NCI-H2171 treated with DMSO at 0.1 percent for 48 hours (cell line): ENCODE measurements at regions not wholly inside any gene's neighbourhood (a gene's known extent, or its start where the extent isn't known, plus 50 kb on each side); places are given as distances from the start of the nearest gene placed in this dataset.
"Not testable (repeated sequence)": the region's sequence is repeated elsewhere in the genome, so short reads cannot be mapped to it uniquely, and the experiment has no call there.

ENCODE experiments used
- DNase-seq: peaks from one replicate; lab custom pipeline; 2025; lab: John Stamatoyannopoulos, UW

DNA sequence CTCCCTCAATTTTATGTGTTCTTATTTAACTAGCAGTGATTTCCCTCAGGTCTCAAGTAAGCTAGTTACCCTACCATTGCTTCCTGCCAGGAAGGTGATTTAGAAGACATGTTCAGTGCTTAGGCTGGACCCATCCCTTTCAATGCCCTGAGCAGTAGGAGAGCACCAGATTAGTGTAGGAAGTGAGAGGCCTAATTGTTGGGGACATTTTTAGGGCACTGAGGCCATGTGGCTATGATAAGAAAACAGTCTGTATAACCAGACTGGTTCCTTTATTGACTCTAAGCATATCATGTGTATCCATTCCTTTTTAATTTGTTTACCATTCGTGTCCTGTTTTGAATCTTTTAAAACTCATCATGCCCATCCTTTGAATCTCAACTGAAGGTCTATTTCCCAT, 312.3 kb upstream of the PRR16 start:
- DNase-seq: no peak

DNA sequence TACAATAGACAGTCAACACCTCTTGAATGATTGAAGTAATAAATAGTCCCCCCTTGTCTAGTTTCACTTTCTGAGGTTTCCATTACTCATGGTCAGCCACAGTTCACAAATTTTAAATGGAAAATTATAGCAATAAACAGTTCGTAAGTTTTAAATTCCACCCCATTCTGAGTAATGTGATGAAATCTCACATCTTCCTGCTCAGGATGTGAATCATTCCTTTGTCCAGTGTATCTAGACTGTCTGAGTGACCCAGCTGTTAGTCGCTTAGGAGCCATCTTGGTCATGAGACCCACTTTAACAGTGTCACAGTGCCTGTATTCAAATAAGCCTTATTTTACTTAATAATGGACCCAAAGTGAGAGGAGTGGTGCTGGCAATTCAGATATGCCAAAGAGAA, 311.6 kb upstream of the PRR16 start:
- no peak for DNase-seq

DNA sequence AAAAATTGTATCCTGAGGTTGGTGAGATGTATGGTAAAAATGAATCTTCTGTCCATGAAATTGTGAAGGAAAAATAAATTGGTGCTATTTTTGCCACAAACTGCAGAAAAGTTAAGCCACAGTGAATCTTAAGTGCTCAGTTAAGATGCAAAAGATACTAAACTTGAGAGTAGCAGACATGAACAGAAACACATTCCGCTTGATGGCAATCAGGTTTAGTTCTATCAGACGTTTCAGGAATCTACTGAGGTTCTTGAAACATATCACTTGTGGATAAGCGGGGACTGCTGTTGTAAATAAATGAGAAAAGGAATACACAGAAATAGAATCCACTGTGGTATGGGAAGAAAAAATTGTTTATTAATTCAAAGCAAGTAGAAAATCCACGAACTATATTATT, 311.2 kb upstream of the PRR16 start:
- DNase-seq: no peak

DNA sequence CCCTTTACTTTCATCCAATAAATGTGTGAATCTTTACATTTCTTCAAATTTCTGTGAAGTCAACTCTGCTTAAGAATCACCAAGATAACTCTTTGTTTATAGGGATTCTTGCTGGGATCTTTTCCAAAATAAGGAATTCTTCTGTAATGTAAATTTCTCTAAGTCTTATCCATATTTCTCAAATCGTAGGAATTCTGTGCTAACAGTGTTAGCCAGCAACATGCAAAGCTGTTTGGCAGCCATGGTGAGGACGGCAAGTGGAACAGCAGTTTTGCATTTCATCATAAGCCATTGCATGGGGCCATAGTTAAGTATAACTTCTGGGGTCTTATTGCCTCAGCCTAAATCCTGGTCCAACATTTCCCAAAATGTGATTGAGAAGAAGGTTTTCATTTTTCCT, 310.5 kb upstream of the PRR16 start:
- DNase-seq: no peak

DNA sequence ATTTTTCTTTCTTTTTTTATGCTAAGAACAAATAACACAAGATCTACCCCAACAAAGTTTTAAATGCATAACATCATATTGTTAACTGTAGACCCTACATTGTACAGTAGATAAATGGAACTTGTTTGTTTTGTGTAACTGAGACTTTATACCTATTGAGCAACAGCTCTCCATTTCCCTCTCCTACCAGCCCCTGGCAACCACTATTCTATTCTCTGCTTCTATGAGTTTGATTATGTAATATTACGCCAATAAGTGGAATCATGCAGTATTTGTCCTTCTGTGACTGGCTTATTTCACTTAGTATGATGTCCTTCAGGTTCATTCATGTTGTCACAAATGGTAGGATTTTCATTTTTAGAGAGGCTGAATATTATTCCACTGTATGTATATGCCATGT, 308.2 kb upstream of the PRR16 start:
- no peak for DNase-seq

DNA sequence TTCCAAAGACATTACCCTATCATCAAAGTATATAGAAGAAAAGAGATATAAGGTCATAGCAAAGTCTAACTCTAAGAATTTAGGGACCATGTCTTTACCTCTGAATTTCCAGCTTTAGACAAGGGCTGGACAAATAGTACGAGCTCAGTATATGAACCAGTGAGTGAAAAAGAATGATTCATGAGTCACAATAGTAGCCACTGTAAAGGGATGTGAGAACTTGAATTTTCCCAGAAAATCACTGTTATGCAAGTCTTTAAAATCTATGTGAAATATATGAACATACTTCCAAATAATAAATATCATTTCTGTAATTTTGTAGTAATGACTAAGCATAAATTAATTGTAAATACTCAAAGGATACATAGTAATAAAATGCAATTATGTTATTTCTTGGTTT, 305.9 kb upstream of the PRR16 start:
- no peak for DNase-seq

DNA sequence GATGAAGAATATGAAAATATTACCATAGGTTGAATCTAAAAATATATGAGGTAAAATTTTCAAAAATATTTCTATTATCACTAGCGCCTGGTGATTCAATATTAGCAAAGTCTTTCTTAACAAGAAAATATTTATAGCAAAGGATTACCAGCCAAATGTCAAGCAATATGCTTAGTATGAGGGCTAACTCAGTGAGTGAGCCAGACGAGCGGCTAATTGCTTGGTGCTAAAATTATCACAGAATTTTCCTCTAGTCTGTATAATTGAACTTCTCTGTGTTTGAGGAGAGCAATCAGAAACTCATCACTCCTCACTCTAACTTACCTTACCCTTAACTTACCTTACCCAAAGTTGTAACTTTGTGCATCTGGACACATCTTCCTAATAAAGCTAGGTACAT, 304.9 kb upstream of the PRR16 start:
- no peak for DNase-seq

DNA sequence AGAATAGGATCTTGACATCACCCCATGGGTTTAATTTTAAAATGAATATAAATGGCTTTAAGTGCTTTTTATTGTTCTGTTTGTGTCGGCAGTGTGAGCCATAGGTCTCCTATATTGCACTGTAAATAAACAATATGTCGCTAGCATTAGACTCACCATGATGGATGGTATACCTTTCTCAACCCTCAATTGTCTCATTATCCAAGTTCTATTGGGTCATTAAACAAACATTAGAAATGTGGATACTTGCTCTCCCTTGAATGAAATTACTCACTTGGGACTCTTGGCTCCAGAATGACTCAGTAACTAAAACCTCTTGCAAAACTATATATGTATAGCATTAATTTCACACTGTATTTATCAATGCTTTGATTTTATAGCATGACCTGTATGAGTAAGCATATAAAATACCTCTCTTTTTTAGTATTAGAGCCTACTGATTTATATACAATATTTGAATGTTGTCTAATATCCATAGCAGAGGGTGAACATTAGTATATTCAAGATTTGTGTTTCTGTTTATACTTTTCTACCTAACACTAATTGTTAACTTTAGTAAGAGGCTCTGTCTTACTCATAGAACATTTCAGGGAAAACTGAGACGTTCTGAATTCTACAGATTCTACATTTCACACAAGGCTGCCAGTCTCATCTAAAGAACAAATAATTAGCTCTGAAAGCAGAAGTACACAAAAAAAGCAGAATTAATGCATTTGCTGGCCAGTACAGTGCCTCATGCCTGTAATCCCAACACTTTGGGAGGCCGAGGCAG, 303.8 kb upstream of the PRR16 start:
- no peak for DNase-seq

DNA sequence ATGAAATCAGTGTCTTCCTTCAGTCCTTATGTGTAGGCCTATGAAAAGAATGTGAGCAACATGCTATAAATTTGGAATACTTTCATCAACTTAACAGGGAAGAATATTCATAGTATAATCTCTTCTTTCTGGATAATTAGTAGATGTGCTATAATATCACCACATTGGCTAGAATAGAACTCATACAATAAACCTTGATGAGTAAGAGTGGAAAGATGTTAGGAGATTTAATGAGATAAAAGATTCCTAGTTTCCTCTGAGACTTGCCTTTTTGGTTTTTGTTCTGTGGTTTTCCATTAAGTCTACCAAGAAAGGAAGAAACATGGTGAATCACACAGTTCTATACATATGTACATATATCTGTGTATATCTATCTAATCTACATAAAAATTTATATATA, 301.8 kb upstream of the PRR16 start:
- DNase-seq: no peak

DNA sequence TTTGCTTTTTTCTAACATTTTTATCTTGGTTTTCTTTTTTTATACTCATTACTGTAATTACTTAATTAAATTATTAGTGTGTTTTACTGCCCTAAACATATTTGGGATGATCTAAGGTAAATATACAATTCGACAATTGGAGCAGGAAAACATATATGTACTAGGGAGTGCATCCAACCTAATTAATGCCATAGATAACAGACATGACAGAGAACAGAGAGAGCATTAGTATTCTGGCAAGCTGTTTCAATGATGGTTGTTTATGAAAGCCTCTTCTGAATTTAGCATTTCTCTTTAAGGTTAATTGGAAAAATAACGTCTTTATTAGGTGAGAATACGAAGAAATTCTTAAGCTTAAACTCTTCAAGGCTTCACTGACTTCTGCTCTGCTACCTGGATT, 300.1 kb upstream of the PRR16 start:
- DNase-seq: no peak

DNA sequence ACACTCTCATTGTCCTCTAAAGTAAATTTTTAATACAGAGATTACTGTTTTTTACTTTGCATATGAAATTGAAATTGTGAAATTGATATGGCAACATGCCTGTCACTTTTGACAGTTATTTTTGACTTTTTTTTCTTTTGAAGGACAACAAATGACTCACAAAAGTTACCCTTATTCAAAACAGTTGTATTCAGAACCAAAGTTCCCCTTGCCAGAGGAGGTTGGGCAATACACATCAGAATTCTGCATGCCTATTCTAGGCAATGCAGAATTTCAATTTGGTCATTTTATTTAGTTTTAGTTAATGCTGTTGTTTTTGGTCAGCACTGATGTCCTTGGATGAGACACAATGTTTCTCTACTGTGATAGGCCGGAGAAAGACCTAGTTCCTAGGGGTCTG, 299.1 kb upstream of the PRR16 start:
- no peak for DNase-seq

DNA sequence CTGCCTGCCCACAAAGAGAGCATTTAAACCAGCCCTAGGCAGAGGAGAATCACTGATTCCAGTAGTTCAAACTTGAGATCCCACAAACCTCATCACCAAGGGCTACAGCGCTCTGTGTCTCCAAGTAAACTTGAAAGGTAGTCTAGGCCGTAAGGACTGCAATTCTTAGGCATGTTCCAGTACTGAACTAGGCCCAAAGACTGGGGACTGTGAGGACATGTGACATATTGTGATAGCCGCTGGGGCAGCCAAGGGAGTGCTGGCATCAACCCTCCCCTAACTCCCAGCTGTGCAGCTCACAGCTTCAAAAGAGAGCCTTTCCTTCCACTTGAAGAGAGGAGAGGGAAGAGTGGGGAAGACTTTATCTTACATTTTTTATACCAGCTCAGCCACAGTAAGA, 291.0 kb upstream of the PRR16 start:
- DNase-seq: no peak

DNA sequence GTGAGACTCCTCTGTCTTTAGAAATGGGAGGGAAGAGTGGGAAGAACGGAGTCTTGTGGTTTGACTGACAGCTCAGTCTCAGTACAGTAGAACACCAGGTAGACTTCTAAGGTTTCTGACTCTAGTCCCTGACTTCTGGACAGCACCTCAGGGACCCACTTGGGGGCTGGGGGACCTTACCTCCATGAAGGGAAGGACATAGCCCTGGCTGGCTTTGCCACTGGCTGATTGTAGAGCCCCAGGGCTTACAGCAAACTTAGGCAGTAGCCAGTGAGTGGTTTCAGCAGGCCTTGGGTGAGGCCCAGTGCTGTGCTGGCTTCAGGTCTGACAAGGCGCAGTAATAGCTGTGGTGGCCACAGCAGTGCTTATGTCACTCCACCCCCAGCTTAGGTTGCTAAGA, 290.0 kb upstream of the PRR16 start:
- DNase-seq: no peak

DNA sequence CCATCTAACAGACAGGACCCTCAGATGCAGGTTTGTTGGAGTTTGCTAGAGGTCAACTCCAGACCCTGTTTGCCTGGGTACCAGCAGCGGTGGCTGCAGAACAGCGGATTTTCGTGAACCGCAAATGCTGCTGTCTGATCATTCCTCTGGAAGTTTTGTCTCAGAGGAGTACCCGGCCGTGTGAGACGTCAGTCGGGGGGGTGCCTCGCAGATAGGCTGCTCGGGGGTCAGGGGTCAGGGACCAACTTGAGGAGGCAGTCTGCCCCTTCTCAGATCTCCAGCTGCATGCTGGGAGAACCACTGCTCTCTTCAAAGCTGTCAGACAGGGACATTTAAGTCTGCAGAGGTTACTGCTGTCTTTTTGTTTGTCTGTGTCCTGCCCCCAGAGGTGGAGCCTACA, 282.9 kb upstream of the PRR16 start:
- not testable (repeated sequence) for DNase-seq

DNA sequence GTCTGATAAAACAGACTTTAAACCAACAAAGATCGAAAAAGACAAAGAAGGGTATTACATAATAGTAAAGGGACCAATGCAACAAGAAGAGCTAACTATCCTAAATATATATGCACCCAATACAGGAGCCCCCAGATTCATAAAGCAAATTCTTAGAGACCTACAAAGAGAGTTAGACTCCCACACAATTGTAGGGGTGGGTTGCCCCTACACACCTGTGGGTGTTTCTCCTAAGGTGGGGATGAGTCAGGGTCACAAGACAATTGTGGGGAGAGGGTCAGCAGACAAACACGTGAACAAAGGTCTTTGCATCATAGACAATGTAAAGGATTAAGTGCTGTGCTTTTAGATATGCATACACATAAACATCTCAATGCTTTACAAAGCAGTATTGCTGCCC, 269.4 kb upstream of the PRR16 start:
- not testable (repeated sequence) for DNase-seq

DNA sequence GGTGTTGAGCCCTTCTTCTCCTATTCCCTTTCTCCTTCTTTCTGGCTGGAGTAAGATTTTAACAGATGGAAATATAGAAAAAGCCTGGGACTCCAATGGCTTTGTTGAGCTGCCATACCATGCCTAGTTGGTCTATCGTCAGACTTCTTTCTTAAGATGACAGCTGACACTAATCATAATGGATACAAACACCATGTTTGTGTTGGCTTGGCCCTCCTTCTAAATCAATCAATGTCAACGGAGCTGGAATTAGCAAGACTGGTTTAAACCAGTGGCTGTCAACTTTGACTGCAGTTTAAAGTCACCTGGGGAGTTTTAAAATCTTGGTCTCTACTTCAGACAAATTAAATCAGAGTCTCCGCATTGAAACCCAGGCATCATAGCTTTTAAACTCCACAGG, 264.5 kb upstream of the PRR16 start:
- no peak for DNase-seq

DNA sequence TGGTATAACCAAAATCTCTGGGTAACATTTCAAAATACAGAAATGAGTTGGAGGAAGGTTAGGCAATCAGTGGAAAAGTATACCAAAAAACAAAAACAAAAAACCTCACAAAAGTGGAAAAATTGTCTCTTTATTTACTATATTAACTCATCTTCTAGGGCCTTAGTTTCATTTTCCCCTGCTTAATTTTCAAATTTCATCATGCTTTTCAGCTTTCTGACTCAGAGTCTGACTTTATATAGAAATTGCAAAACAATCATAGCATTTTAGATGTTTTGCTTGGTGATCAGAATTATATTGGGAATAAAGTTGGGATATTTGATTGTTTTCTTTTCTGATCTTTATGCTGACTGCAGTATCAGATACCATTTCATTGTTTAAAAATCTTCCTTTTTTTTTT, 257.0 kb upstream of the PRR16 start:
- DNase-seq: no peak

DNA sequence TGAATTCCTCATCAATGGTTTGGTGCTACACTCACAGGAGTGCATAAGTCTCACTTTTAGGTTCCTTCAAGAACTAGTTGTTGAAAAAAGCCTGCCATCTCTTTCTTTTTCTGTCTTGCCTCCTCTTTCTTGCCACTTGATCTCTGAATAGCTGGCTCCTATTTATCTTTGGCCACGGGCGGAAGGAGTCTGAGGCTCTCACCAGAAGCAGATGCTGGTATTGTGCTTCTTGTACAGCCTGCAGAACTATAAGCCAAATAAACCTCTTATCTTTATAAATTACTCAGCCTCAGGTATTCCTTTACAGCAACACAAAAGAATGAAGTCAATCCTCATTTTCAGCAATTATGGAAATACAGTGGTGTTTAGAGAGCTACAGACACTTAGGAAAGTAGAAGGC, 247.1 kb upstream of the PRR16 start:
- DNase-seq: no peak

DNA sequence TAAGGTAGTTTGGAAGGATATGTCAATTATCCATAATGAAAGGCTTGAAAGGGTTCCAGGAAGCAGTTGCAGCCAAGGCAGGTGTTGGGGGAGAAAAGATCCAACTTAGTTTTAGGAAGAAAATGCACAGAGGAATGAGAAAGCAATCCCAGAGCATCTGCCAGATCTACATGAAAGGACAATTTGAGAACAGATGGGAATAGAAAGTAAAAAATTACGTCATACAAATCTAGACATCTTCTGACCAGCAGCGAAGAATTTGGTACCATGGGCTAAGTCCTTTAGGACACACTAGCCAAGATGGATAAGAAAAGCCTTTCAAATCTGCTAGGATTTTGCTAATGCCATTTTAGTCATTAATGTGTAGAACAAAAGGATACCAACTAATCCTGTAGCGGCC, 244.1 kb upstream of the PRR16 start:
- no peak for DNase-seq

DNA sequence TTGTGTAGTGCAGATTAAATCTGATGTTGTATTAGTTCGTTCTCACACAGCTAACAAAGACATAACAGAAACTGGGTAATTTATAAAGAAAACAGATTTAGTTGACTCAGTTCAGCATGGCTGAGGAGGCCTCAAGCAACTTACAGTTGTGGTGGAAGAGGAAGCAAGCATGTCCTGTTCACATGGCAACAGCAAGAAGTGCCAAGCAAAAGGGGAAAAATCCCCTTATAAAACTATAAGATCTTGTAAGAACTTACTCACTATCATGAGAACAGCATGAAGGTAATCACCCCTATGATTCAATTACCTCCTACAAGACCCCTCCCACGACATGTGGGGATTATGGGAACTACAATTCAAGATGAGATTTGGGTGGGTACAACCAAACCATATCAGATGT, 238.6 kb upstream of the PRR16 start:
- no peak for DNase-seq

DNA sequence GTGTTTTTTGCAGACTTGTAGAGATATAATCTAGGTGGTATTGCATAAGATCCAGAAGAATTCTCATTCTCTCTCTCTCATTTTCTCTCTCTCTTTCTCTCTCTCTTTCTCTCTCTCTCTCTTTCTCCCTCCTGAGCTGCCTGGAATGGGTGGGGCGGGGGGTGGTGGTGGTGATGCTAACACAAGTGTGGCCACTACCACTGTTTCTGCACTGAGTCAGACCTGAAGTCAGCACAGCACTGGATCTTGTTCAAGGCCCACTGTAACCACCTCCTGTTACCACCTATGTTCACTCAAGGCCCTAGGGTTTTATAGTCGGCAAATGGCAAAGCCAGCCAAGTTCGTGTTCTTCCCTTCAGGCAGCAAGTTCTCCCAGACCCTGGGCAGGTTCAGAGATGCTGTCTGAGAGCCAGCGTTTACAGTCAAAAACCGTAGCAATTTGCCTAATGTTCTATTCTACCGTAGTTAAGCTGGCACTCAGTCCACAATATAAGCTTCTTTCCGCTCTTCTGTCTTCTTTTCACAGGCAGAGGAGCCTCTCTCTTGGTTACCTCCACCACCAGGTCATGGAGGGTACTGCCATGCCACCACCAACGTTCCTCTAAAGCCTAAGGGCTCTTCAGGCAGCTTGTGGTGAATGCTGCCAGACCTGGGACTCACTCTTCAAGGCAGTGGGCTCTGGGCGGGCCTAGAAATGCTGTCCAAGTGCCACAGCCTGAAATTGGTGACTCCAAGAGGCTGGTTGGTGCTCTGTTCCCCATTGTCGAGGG, 235.7 kb upstream of the PRR16 start:
- no peak for DNase-seq

DNA sequence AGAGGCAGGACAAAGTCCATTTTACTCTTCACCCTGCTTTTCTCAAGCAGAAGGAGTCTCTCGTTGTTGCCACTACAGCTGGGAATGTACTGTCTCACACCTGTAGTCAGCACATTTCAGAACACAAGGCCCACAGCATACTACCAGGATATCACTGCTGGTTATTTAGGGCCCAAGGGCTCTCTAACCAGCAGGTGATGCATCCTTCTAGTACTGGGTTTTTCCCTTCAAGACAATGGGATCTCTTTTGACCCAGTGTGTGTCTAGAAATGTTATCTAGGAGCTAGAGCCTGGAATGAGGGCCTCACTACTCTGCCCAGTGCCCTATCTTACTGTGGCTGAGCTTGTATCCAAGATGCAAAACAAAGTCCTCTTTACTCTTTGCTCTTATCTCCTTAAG, 235.1 kb upstream of the PRR16 start:
- no peak for DNase-seq

DNA sequence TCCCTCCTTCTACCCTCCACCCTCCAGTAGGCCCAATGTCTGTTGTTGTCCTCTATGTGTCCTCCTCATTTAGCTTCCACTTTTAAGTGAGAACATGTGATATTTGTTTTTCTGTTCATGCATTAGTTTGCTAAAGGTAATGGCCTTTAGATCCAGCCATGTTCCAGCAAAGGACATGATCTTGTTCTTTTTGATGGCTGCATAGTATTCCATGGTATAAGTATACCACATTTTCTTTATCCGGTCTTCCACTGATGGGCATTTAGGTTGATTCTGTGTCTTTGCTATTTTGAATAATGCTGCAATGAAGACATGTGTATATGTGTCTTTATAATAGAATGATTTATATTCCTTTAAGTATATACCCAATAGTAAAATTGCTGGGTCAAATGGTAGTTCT, 232.5 kb upstream of the PRR16 start:
- DNase-seq: no peak

DNA sequence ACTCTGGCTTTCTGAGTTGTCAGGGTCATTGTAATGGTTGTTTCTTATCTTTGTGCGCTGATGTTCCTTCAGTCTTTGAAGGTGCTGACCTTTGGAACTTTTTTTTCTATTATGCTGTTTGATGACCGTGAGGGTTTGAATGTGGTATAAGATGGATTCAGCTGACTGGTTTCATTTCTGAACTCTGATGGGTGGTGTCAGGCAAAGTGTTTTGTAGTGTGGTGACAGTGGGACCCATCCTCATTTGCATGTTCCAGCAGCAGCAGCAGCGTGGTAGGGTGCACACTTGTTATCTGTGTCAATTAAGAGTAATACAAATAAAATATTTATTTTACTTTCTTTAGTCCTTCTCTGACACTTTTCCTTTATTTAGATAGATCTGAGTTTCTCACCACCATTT, 227.7 kb upstream of the PRR16 start:
- DNase-seq: no peak
